GM04503 (cell line): ENCODE measurements at regions not wholly inside any gene's neighbourhood (a gene's known extent, or its start where the extent isn't known, plus 50 kb on each side); places are given as distances from the start of the nearest gene placed in this dataset.

ENCODE experiments used
- DNase-seq: peaks from one replicate; pipeline ENCODE4 v3.0.0-alpha.2; 2012; ENCODE audit warnings: low read depth

DNA sequence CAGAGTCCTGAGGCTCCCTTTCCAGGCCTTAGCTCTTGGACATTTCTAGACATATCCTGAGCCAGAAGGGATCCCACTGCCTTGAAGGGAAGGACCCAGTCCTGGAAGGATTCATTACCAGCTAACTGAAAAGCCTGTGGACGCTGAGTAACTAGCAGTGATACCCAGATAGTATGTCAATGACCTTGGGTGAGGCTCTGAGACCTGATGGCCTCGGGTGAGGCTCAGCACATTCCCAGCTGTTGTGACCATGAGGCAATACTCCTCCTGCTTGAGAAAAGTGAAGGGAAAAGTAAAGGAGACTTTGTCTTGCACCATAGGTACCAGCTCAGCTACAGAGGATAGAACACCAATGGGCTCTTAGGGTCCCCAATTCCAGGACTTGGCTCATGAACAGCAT is 268.1 kb downstream of the DKK2 start:
- no peak for DNase-seq

DNA sequence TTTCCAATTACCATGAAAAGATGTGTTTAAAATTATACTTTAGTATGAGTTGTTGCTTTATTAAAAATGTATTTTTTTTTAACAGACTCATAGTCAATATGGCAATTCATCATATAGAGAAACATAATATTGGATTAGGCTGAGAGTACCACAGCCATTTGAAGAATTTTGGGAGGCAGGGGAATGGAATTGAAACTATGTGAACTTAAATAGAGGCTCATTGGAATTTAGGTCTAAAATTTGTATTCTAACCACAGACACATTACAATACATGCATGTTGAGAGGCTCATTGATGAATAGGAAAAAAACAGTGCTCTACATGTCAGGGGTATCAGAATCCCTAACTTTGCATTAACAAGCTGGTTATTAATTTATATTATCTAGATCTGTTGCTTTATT is 269.6 kb downstream of the DKK2 start:
- peak; percentile 45 for DNase-seq

DNA sequence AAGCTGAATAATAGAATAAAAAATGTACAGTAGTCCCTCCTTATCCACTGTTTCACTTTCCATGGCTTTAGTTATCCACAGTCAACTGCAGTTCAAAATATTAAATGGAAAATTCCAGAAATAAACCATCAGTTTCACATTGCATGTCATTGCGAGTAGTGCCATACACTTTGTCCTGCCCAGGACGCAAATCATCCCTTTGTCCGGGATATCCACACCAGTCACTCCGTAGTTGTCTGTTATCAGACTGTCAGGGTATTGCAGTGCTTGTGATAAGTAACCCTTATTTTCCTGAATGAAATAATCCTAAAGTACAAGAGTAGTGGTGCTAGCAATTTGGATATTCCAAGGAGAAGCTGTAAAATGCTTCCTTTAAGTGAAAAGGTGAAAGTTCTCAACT is 271.3 kb downstream of the DKK2 start:
- DNase-seq, result no peak

DNA sequence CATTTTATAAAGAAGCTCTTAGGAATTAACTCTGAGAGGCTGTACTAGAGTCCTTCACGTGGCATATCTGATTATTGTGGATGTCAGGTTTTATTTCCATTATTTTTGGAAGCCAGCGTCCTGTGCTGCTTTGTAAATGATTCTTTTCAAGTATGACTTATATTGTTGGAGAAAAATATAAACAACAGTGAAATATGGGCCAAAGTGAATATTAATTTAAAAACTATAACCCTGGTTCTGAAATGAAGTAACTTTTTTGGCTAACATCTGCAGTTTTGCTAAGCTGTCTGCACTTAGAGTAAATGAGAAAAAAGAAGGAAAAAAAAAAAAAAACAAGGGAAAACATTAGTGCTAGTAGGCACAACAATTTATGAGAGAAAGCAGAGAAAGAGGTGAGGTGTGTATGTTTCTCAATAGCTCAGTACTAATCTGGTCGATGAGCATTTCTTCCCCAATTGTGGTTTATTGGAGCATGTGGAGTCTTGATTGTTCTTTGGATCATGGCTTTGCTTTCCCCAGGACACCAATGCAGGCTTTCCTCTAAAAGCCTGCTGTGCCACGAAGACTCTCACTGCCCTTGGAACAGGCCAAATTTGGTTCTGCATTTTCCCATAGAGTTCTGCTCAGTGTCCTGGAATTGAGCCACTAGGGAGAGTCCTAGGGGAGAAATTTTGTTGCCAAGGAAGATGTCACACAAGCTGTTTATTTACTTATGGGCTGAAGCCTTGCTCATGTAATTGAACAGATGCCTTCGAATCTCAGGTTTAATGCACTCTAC is 273.3 kb downstream of the DKK2 start:
- DNase-seq, result peak; percentile 56

DNA sequence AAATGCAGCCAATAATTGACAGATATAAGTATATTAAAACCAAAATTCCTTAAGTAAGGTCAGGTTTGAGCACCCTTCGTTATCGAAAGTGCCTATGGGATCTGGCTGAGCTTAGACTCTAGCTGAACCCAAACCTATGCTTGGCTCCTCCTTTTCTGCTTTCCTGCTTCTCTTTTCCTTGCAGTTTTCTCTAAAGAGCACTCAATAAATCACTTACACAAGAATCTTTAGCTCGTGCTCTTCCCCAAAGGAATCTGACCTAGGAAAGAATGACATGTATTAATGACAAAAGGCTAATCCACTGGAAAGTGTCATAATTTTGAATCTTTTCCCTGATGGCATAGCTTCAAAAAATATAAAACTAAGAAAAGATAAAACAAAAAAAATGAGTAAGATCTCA is 282.7 kb downstream of the DKK2 start:
- no peak for DNase-seq

DNA sequence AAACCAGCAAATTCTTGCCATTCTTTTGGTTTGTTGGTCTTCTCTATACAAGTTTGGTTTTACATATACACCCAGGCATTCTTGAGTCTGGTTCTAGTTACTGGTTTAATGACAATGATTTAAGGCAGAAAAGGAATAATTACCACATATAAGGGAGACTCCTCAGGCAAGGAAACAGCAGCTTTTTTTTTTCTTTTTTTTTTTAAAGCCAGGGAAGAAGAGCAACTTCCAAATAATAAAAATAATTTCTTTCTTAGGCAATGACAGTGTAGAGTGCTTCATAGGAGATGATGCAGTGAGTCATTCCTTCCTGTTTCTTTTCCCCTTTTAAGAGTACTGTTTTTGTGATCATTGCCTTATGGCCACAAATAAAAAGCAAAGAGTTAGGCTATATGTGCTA is 289.7 kb downstream of the DKK2 start:
- peak; percentile 86 for DNase-seq

DNA sequence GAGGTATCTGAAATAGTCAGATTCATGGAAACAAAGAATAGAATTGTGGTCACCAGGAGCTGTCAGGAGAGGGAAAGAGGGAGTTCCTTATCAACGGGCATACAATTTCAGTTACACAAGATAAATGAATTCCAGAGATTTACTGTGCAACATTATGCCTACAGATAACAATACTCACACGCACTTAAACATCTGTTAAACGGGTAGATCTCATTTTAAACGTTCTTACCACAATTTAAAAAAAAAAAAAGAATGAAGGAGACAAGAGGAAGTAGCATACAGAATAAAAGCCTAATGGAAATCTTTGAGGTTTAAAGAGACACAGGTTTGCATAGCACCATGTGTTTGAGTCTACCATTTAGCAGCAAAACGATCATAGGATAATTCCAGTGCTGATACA is 298.0 kb downstream of the DKK2 start:
- no peak for DNase-seq

DNA sequence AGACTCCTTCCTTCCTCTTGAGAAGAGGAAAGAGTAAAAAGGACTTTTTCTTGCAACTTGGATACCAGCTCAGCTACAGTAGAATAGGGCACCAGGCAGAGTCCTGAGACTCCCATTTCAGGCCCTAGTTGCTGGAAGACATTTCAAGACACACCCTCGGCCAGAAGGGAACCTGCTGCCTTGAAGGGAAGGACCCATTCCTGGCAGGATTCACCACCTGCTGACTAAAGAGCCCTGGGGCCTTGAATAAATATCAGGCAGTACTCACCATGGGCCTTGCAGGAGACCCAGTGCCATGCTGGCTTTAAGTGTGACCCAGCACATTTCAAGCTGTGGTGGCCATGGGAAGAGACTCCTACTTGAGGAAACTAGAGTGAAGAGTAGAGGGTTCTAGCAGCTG is 317.6 kb downstream of the DKK2 start:
- DNase-seq, result no peak

DNA sequence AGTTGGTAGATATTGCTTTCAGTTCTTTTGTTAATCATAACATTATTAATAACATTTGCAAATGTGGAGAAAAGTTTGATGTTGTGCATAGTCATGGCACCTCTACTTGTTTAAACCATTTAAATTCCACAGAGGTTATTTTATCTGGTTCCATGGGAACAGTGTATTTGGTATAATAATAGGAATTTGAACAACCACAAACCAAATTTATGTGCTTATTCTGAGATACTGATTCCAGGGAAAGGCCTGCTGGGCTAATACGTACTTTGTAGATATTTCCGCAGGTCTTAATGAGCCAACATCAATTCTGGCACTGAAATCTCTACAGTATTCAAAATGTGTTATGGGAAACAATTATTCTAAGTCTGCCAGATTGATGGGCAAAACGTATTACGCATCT is 319.0 kb downstream of the DKK2 start:
- DNase-seq, result peak; percentile 32

DNA sequence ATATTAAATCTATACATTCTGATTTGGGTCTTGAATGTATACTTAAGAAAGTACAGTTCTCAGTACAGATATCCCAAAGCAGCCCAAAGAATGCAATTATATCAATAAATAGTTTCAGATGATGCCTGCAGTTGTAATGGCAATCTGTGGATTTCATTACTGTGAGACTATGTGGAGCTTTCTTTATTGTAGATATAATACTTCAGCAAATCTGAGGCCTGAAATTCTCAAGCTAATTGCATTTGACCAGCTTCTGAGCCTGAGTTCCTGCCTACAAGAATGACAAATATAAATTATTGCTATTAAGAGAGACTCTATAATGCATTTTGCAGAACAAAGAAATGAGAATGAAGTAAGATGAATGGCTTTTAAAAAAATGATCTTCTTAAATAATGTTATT is 320.3 kb downstream of the DKK2 start:
- DNase-seq, result no peak

DNA sequence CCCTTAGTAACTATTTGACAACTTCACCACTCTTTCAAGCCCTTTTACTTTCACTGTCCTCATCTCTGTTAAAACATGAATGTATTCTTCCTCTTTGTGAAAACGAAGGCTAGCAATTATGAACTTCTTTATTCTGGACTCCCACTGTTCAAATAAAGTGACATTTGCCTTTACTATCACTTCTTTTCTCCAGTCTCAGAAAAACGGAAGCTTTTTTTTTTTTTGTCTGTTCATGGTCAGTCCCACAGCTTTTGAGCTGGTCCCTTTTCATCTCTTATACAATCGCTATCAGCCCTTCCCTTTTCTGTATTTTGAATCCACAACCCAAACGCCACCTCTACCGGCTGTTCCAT is 327.7 kb downstream of the DKK2 start:
- no peak for DNase-seq

DNA sequence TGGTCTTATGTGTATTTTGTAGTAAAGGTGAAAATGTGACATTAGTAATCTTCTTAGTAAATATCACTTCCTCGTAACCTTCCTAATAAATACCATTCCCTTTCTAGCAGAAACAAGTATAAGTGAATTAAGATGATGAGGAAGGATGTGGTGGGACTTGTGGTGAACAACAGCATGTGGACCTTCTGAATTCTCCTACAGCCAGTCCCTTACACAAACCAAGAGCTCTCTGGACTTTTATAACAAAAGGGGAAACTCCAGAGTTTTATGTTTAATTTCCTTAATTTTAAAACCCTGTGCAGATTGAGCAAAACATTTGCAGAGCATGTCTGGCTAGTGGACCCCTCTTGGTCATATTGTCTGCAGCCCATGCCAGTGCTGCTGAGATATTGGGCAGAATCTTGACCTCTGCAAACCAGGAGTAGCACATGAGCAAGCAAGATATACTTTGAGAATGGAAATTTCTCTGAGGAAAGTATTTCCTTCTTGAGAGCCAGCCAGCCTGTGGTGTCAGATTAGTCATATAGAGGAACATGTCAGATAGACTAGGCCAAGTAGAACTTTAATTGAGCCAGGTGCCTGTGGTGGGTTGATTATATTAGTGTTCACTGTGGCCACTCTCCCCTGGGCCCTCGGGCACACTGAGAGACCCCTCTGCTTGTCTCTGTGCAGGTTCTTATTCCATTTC is 328.2 kb downstream of the DKK2 start:
- DNase-seq, result peak; percentile 24

DNA sequence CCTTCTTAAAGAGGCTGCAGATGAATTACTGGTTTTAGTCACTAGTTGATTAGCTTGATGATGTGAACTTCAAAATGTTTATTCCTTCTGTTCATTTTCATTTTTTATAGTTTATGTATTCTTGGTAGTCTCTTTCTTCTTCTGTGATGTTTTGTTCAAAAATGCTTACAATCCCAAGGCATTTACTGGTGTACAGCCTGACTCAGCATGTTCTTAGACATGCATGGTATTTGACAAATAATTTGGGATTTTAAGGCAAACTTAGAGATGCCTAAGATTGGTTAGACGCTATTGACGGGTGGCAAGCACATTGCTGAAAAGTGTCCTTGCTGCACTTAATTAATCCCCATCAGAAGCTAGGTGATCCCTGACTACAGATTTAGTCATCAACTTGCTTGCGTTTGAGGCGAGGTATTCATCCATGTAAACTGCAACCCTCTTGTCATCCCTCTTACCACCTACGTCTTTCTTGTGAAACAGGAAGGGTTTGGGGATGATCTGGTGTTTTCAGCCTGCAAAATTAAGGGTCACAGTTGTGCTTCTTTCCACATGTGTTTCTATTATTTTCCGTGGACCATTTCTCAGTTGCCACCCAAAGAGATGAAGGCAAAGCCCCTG is 331.8 kb downstream of the DKK2 start:
- DNase-seq, result no peak

DNA sequence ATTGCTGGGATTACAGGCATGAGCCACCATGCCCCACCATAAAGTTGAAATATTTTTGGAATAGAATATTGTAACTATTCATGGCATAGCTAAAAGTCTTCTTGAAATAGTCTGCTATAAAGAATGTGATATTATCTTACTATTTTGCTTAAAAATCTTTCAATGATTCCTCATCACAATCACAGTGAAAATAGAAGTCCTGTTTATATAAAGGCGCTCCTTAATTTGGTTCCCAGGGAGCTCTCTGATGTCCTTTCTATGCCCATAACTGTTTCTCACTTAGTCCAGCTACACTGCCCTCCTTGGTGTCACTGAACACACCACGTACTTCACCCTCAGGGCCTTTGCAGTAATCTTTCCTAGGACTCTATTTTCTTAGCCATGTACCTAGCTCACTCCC is 331.7 kb upstream of the GIMD1 start:
- DNase-seq, result no peak

DNA sequence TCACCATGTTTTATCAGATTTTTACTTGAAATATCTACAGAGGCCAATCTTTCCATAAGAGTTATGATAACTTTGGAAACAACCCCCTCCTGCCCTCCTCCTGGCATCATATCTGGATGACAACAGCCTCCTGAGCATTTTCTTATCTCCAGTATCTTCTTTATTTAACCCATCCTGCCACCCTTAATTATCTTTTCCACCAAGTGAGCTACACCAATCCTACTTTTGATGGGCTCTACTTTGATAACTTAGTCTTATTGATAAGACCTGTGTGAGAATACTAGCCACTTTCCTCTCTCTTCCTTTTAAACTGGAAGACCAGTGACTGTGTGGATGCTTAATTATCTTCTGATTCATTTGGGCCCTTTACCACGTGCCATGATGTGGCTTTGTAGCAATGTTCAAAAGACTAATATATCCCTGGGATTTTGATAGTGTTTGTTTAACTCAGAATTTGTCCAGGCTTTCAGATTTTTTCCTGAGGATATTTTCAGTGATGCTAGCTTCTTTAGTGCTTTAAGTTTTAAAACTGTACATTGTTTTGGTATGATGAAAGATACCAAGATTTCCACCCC is 330.1 kb upstream of the GIMD1 start:
- no peak for DNase-seq

DNA sequence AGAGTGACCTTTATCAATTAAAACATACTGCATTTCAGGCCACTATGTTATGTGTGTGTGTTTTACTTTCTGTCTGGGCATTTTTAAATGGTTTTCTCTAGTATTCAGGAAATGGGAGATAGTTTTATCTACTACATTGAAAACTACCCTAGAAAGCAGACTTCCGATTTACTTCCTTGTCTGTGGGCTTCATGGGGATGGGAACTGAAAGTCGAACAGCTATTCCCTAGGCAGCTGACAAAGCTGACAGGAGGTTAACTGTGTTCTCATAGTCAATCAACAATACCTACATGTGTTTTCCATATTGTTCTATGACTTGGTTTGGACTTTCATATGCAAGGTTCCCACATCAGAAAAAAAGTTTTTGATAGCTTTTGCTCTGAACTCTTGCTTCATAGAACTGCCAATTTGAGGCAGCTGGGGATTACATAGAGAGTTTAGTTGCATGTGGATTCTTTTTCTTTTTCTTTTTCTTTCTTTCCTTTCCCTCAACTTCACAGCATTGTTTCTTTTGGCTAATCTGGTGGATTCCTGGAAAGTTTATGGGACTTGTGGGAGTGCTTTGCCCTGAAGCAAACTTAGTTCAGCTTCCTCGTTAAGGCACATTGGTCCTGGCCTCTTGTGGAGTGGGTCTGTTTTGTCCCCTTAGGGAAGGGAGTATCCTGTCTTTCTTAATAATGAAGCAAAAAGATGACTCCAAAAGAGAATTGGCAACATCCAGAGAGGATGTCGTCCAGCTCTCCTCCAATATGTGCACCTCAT is 327.1 kb upstream of the GIMD1 start:
- no peak for DNase-seq

DNA sequence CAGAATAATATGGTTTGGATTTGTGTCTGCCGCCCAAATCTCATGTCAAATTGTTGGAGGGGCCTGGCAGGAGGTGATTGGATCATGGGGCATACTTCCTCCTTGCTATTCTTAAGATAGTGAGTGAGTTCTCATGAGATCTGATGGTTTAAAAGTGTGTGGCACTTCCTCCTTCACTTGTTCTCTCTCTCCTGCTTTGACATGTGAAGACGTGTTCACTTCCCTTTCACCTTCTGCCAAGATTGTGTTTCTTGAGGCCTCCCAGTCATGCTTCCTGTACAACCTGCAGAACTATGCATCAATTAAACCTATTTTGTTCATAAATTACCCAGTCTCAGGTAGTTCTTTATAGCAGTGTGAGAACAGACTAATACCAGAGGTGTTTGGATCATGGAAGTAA is 325.7 kb upstream of the GIMD1 start:
- DNase-seq, result no peak

DNA sequence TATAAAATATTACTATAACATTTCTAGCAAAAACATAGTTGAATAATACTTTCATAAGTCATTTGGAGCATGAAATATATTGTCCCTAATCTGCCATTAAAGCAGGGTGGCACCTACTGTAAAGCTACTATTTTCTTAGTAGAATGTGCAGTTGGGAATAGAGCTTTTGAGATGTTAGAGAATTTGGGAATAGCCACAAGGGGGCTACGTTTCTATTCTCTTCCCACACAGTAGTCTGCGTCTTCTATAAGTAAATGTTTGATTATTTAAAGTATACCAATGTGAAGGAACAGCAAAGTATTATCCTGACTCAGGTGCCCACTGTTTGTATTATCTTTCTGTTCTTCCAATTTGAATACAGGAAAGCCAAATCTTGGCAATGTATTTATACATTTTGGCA is 323.2 kb upstream of the GIMD1 start:
- no peak for DNase-seq

DNA sequence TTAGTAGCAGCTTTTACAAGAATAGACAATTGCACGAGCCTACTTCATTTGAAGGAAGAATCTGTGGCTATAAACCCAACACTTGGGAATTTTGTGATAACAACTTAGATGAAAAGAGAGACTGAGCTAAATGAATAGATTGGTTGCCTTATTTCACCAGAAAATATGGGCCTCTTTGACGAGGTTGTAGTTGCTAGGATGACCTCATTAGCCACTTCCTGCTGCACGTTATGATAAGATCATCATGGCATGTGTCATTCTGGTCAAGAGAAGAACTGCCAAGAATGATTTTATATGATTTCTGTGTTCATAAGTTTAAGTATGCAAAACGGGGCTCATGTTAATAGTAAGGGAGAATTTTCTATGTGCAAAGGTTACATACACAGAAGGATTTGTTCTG is 321.9 kb upstream of the GIMD1 start:
- DNase-seq, result no peak

DNA sequence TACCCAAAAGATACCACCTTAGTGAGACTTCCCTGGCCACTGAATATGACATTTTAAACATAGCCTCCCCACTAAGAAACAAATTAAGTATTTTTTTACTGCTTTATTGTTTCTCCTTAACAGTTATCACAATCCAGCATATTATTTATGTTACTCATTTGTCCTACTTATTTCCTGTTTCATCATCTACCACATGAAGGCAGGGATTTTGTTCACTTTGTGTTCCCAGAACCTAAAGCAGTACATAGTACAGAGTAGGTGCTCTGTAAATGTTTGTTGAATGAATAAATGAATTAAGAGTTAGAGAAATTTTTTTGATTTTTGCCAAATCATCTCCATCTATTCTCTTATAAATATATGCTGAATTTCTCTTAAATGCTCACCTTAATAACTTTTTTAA is 318.4 kb upstream of the GIMD1 start:
- DNase-seq, result no peak

DNA sequence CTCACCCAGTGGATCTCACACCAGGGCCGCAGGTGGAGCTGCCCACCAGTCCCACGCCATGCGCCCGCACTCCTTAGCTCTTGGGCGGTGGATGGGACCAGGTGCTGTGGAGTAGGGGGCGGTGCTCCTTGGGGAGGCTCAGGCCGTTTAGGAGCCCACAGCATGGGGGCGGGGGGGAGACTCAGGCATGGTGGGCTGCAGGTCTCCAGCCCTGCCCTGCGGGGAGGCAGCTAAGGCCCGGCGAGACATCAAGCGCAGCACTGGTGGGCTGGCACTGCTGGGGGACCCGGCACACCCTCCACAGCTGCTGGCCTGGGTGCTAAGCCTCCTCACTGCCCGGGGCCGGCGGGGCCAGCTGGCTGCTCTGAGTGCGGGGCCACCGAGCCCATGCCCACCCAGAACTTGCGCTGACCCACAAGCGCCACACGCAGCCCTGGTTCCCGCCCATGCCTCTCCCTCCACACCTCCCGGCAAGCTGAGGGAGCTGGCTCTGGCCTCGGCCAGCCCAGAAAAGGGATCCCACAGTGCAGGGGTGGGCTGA is 312.9 kb upstream of the GIMD1 start:
- no peak for DNase-seq

DNA sequence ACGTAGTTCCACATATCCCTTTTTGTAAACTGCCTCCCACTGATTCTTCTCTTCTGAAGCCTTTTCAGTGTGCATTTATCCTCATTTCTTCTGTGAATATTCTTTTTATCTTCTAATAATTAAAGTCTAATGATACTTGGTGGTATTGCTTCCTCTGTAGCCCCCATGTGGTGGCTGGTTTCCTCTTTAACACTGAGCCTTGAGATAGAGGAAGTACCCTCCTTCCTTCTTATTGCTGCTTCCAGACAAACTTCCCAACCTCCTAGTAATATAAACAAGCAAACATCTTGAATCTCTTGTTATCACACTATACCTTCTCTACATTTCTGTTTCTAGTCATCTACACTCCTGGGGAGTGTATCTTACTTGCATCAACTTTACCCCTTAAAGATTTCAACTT is 310.5 kb upstream of the GIMD1 start:
- no peak for DNase-seq
